HepG2 (cell line): ENCODE measurements at regions not wholly inside any gene's neighbourhood (a gene's known extent, or its start where the extent isn't known, plus 50 kb on each side); places are given as distances from the start of the nearest gene placed in this dataset.

ENCODE experiments used
- ATAC-seq: fragments of 200-7000 bp; cut with Tn5 transposase; 3 replicates; pipeline ENCODE4 v1.9.1; 2020; ENCODE audit warnings: mild to moderate bottlenecking, moderate library complexity
- BruUV-seq: library from RNA; stranded (reverse); fragments of 400-500 nt; replicated peaks from 2 replicates; lab custom pipeline; 2021; lab: Mats Ljungman, UMichigan
- CTCF ChIA-PET: fragments of 300-600 bp; formaldehyde crosslinking; extraction: SDS; loops from one replicate; lab custom pipeline; 2021; ENCODE audit warnings: low total read pairs, inconsistent platforms, low intra/inter-chr PET ratio; lab: Yijun Ruan, JAX
- POLR2A ChIA-PET: fragments of 350-600 bp; sonication (Branson Sonifier 250); formaldehyde crosslinking; loops from one replicate; lab custom pipeline; 2020; ENCODE audit warnings: antibody characterized with exemption, inconsistent platforms; lab: Yijun Ruan, JAX
- DNase-seq: peaks from one replicate; pipeline ENCODE4 v3.0.0-alpha.2; 2015; ENCODE audit warnings: low spot score
- FAIRE-seq: peaks from 3 replicates; lab custom pipeline; 2011; peaks lifted over from hg19 to GRCh38; lab: Jason Lieb, UNC
- H2AFZ ChIP-seq: one replicate; pipeline ENCODE4 v1.6.1; 2011; ENCODE audit warnings: low read length, inconsistent platforms
- H3K27ac ChIP-seq: fragments of 300-600 bp; 3 replicates; pipeline ENCODE4 v1.8.0; 2011; ENCODE audit warnings: mixed run types, mild to moderate bottlenecking, mixed read lengths, low read length, inconsistent platforms; ENCODE audit not compliant: insufficient read depth; ENCODE audit errors: extremely low read length
- H3K27me3 ChIP-seq, 2 experiments: fragments of 200-600 bp in 1 of 2; 2 replicates in 1 of 2; 3 replicates in 1 of 2; pipeline versions ENCODE4 v1.6.0 to v1.8.0; 2011; ENCODE audit warnings: low read length in 2 of 2, mild to moderate bottlenecking in 2 of 2, moderate library complexity in 2 of 2, inconsistent platforms in 1 of 2; ENCODE audit not compliant: insufficient read depth in 2 of 2, control insufficient read depth in 1 of 2
- H3K36me3 ChIP-seq, 2 experiments: fragments of 200-600 bp in 1 of 2; replicated peaks in 1 of 2; 2 replicates in 1 of 2; 3 replicates in 1 of 2; pipeline versions ENCODE4 v1.5.1 to v1.8.0; 2011; ENCODE audit warnings: low read length in 2 of 2, inconsistent platforms in 1 of 2; ENCODE audit not compliant: insufficient read depth in 2 of 2, control insufficient read depth in 1 of 2
- H3K4me1 ChIP-seq: 2 replicates; pipeline ENCODE4 v1.5.1; 2012; ENCODE audit warnings: low read length, inconsistent platforms; ENCODE audit not compliant: insufficient read depth
- H3K4me2 ChIP-seq: 2 replicates; pipeline ENCODE4 v1.6.0; 2011; ENCODE audit warnings: low read depth, low read length, inconsistent platforms
- H3K4me3 ChIP-seq, 3 experiments: fragments of 200-600 bp in 1 of 3; sonication (generic), shearing (Covaris generic) in 1 of 3; replicated peaks in 1 of 3; 2 replicates each; pipeline ENCODE4 v1.5.1; 2011 to 2016; ENCODE audit warnings: low read length in 3 of 3, inconsistent platforms in 2 of 3, low read depth in 2 of 3, mild to moderate bottlenecking in 2 of 3, control low read depth in 1 of 3, mixed read lengths in 1 of 3; ENCODE audit not compliant: insufficient read depth in 1 of 3
- H3K79me2 ChIP-seq: one replicate; pipeline ENCODE4 v1.6.1; 2011; ENCODE audit warnings: low read length, inconsistent platforms; ENCODE audit not compliant: insufficient read depth
- H3K9ac ChIP-seq: 2 replicates; pipeline ENCODE4 v1.6.0; 2011; ENCODE audit warnings: mild to moderate bottlenecking, low read depth, low read length, inconsistent platforms; ENCODE audit not compliant: insufficient read depth
- H3K9me3 ChIP-seq: 2 replicates; pipeline ENCODE4 v1.5.1; 2012; ENCODE audit warnings: mild to moderate bottlenecking, low read length
- H4K20me1 ChIP-seq: 2 replicates; pipeline ENCODE4 v1.6.0; 2011; ENCODE audit warnings: inconsistent platforms, mild to moderate bottlenecking, low read length, moderate library complexity; ENCODE audit not compliant: insufficient read depth
- ARID3A ChIP-seq: IDR thresholded peaks from 2 replicates; pipeline ENCODE4 v1.6.1; 2012; ENCODE audit warnings: low read depth, low read length, improper control_type of control experiment
- DNMT1 ChIP-seq: sonication (generic); formaldehyde crosslinking; IDR thresholded peaks from 2 replicates; pipeline ENCODE4 v1.5.1; 2020; ENCODE audit warnings: mild to moderate bottlenecking, missing genetic modification reagents
- DPF2 ChIP-seq: sonication (generic); formaldehyde crosslinking; IDR thresholded peaks from 2 replicates; pipeline ENCODE4 v1.4.0; 2020; ENCODE audit warnings: mild to moderate bottlenecking, low read depth, missing genetic modification reagents, borderline replicate concordance
- FOXK2 ChIP-seq: fragments of 450-650 bp; IDR thresholded peaks from 2 replicates; pipeline ENCODE4 v1.6.1; 2016
- HINFP ChIP-seq: sonication (generic); formaldehyde crosslinking; IDR thresholded peaks from 2 replicates; pipeline ENCODE4 v1.4.0; 2020; ENCODE audit warnings: low read depth, mild to moderate bottlenecking, missing genetic modification reagents
- MLX ChIP-seq: IDR thresholded peaks from 2 replicates; pipeline ENCODE4 v1.6.1; 2016
- SMARCC2 ChIP-seq: fragments of 450-650 bp; IDR thresholded peaks from 2 replicates; pipeline ENCODE4 v1.6.1; 2017; ENCODE audit warnings: antibody characterized with exemption, mild to moderate bottlenecking
- SNAPC4 ChIP-seq: sonication (generic); formaldehyde crosslinking; IDR thresholded peaks from 2 replicates; pipeline ENCODE4 v1.4.0; 2020; ENCODE audit warnings: mild to moderate bottlenecking, missing genetic modification reagents
- ZFP62 ChIP-seq: sonication (generic); formaldehyde crosslinking; IDR thresholded peaks from 2 replicates; pipeline ENCODE4 v1.4.0; 2020; ENCODE audit warnings: missing genetic modification reagents
- ZKSCAN5 ChIP-seq: sonication (generic); formaldehyde crosslinking; IDR thresholded peaks from 2 replicates; pipeline ENCODE4 v1.5.1; 2020; ENCODE audit warnings: mild to moderate bottlenecking, missing genetic modification reagents
- ZNF367 ChIP-seq: sonication (generic); formaldehyde crosslinking; IDR thresholded peaks from 2 replicates; pipeline ENCODE4 v1.4.0; 2020; ENCODE audit warnings: missing genetic modification reagents, borderline replicate concordance
- ZNF513 ChIP-seq: sonication (generic); formaldehyde crosslinking; conservative IDR thresholded peaks from 2 replicates; pipeline ENCODE4 v1.5.0; 2020; ENCODE audit warnings: missing genetic modification reagents
- ZNF580 ChIP-seq: IDR thresholded peaks from 2 replicates; pipeline ENCODE4 v1.6.1; 2016; ENCODE audit warnings: low read depth, borderline replicate concordance
- ZNF598 ChIP-seq: sonication (generic); formaldehyde crosslinking; IDR thresholded peaks from 2 replicates; pipeline ENCODE4 v1.5.1; 2020; ENCODE audit warnings: mild to moderate bottlenecking, missing genetic modification reagents, borderline replicate concordance
- ZNF629 ChIP-seq: sonication (generic); formaldehyde crosslinking; conservative IDR thresholded peaks from 2 replicates; pipeline ENCODE4 v1.5.0; 2020; ENCODE audit warnings: missing genetic modification reagents
- WGBS: methylation state at CpG from one replicate; pipeline ENCODE4 v1.1.6; 2017; ENCODE audit warnings: low lambda C conversion rate; 5-methylcytosine and 5-hydroxymethylcytosine counted together
- in situ Hi-C: cut with HindIII; loops from 2 replicates; pipeline ENCODE4 v1.10.0; 2017; ENCODE audit warnings: low pct_unique_long_range_greater_than_20kb; ENCODE audit not compliant: extremely low pct_ligation_motif_present
- intact Hi-C: fragments of 100-400 bp; cut with micrococcal nuclease; formaldehyde crosslinking; loops from one replicate; pipeline ENCODE4 v1.10.0; 2022; ENCODE audit not compliant: unreplicated experiment

GRCh38 chr7:1340031-1340430, 107.4 kb downstream of the UNCX start:
- Histone ChIP-seq H3K36me3 (no peaks in the 10 kb centered on the region), H3K27me3 (peaks cover 6 to 43% of the 10 kb centered on the region in 2 experiments), H2AFZ (no peak overlapping the region), H3K4me3 (no peak overlapping the region), H3K4me2 (no peak overlapping the region), H3K4me1 (no peaks in the 10 kb centered on the region), H3K27ac (no peak overlapping the region), H3K9ac (no peak overlapping the region), H3K9me3 (peaks cover 13% of the 10 kb centered on the region), H3K79me2 (no peaks in the 10 kb centered on the region), H4K20me1 (no peaks in the 10 kb centered on the region)
- WGBS = 13% methylated on average over 3 of the region's 3 CpGs
- TF ChIP-seq FOXK2 = no peak
- no peak for TF ChIP-seq ZNF367 (CRISPR knock-in tag)
- no peak for TF ChIP-seq ZNF598 (CRISPR knock-in tag)
- TF ChIP-seq ZFP62 = no peak
- no peak for TF ChIP-seq DPF2 (CRISPR knock-in tag)
- no peak for TF ChIP-seq DNMT1 (CRISPR knock-in tag)
- TF ChIP-seq ZNF513 (CRISPR knock-in tag) = no peak
- no peak for TF ChIP-seq HINFP (CRISPR knock-in tag)
- TF ChIP-seq ZNF580 (CRISPR knock-in tag) = no peak
- no peak for TF ChIP-seq ZNF629
- TF ChIP-seq SNAPC4 (CRISPR knock-in tag) = no peak
- TF ChIP-seq ZKSCAN5 (CRISPR knock-in tag) = no peak
- no peak for TF ChIP-seq ARID3A
- TF ChIP-seq SMARCC2 = no peak
- no peak for TF ChIP-seq MLX
- ATAC-seq = no peak
- in situ Hi-C loops (no loop called here), intact Hi-C loops (no loop called here)
- no peak for DNase-seq
- no TSS peak for BruUV-seq
- ChIA-PET CTCF (no interaction called here), POLR2A (no interaction called here)
- FAIRE-seq = no peak
